GM12878 (cell line): ENCODE measurements at regions not wholly inside any gene's neighbourhood (a gene's known extent, or its start where the extent isn't known, plus 50 kb on each side); places are given as distances from the start of the nearest gene placed in this dataset.

Experiments used
- ATAC-seq: fragments of 200-7000 bp; cut with Tn5 transposase; 3 replicates; pipeline ENCODE4 v1.9.1; 2020; ENCODE audit warnings: mild to moderate bottlenecking, moderate library complexity
- BruUV-seq: library from RNA; stranded (reverse); fragments of 400-500 nt; replicated peaks from 2 replicates; lab custom pipeline; 2021; lab: Mats Ljungman, UMichigan
- CTCF ChIA-PET: fragments of 300-600 bp; sonication (Branson Sonifier 250); formaldehyde crosslinking; extraction: SDS; loops from one replicate; lab custom pipeline; 2021; ENCODE audit warnings: inconsistent platforms; lab: Yijun Ruan, JAX
- POLR2A ChIA-PET: fragments of 350-600 bp; formaldehyde crosslinking; extraction: SDS; loops from one replicate; lab custom pipeline; 2021; ENCODE audit warnings: inconsistent platforms; lab: Charles Lee
- RAD21 ChIA-PET: fragments of 300-600 bp; sonication (Branson Sonifier 250); formaldehyde crosslinking; loops from one replicate; lab custom pipeline; 2023; ENCODE audit warnings: antibody characterized with exemption; ENCODE audit not compliant: unreplicated experiment; lab: Charles Lee
- SMC1A ChIA-PET: fragments of 300-600 bp; sonication (Branson Sonifier 250); formaldehyde crosslinking; loops from one replicate; lab custom pipeline; 2023; ENCODE audit not compliant: unreplicated experiment, uncharacterized antibody; lab: Charles Lee
- DNase-seq: peaks from one replicate; pipeline ENCODE4 v3.0.0-alpha.2; 2011; ENCODE audit warnings: low read depth, low spot score
- FAIRE-seq: peaks from 3 replicates; lab custom pipeline; 2011; peaks lifted over from hg19 to GRCh38; lab: Jason Lieb, UNC
- H2AFZ ChIP-seq: 2 replicates; pipeline ENCODE4 v1.6.0; 2011; ENCODE audit warnings: low read depth, low read length, control low read depth; ENCODE audit not compliant: control insufficient read depth
- H3K27ac ChIP-seq: 2 replicates; pipeline ENCODE4 v1.5.1; 2011; ENCODE audit warnings: control low read depth; ENCODE audit not compliant: control insufficient read depth, insufficient read depth
- H3K27me3 ChIP-seq, 2 experiments: replicated peaks in 1 of 2; 2 replicates each; pipeline versions ENCODE4 v1.6.0 to v1.6.1; 2011; ENCODE audit warnings: low read length in 1 of 2; ENCODE audit not compliant: control insufficient read depth in 2 of 2, insufficient read depth in 2 of 2
- H3K36me3 ChIP-seq, 2 experiments: 2 replicates each; pipeline ENCODE4 v1.5.1; 2011; ENCODE audit warnings: low read length in 1 of 2; ENCODE audit not compliant: control insufficient read depth in 2 of 2, insufficient read depth in 2 of 2
- H3K4me1 ChIP-seq: 2 replicates; pipeline ENCODE4 v1.6.1; 2011; ENCODE audit warnings: mild to moderate bottlenecking, low read length, moderate library complexity, mixed read lengths; ENCODE audit not compliant: control insufficient read depth, insufficient read depth
- H3K4me2 ChIP-seq: 2 replicates; pipeline ENCODE4 v1.6.0; 2011; ENCODE audit warnings: control low read depth; ENCODE audit not compliant: control insufficient read depth, insufficient read depth
- H3K4me3 ChIP-seq: fragments of 200-600 bp; sonication (generic); 2 replicates; pipeline ENCODE4 v1.5.1; 2016
- H3K79me2 ChIP-seq: 2 replicates; pipeline ENCODE4 v1.6.0; 2011; ENCODE audit warnings: low read length; ENCODE audit not compliant: control insufficient read depth, insufficient read depth
- H3K9ac ChIP-seq: 2 replicates; pipeline ENCODE4 v1.8.0; 2011; ENCODE audit warnings: low read length, control low read depth, mixed read lengths; ENCODE audit not compliant: control insufficient read depth, insufficient read depth
- H3K9me3 ChIP-seq: replicated peaks from 3 replicates; pipeline ENCODE4 v1.5.1; 2011; ENCODE audit warnings: mild to moderate bottlenecking, low read length; ENCODE audit not compliant: control insufficient read depth, insufficient read depth
- H4K20me1 ChIP-seq: 2 replicates; pipeline ENCODE4 v1.6.0; 2011; ENCODE audit not compliant: control insufficient read depth, insufficient read depth
- BCL11A ChIP-seq: IDR thresholded peaks from 2 replicates; pipeline ENCODE4 v1.6.1; 2011; ENCODE audit warnings: low read depth, low read length
- E4F1 ChIP-seq: fragments of 450-650 bp; IDR thresholded peaks from 2 replicates; pipeline ENCODE4 v1.6.1; 2018; ENCODE audit warnings: borderline replicate concordance, mild to moderate bottlenecking; ENCODE audit not compliant: partially characterized antibody
- IRF3 ChIP-seq: fragments of 450-650 bp; IDR thresholded peaks from 2 replicates; pipeline ENCODE4 v1.6.1; 2014; ENCODE audit warnings: mild to moderate bottlenecking
- IRF4 ChIP-seq: IDR thresholded peaks from 2 replicates; pipeline ENCODE4 v1.6.1; 2011; ENCODE audit warnings: low read depth, low read length
- JUND ChIP-seq: IDR thresholded peaks from 2 replicates; pipeline ENCODE4 v1.6.1; 2012; ENCODE audit warnings: low read depth, mild to moderate bottlenecking, low read length, improper control_type of control experiment, moderate library complexity
- MXI1 ChIP-seq: fragments of 150-350 bp; IDR thresholded peaks from 2 replicates; pipeline ENCODE4 v1.6.1; 2011; ENCODE audit warnings: low read depth, mild to moderate bottlenecking, inconsistent platforms, low read length, improper control_type of control experiment
- PKNOX1 ChIP-seq: fragments of 450-650 bp; IDR thresholded peaks from 2 replicates; pipeline ENCODE4 v1.6.1; 2016; ENCODE audit warnings: mild to moderate bottlenecking
- POU2F2 ChIP-seq: IDR thresholded peaks from 3 replicates; pipeline ENCODE4 v1.6.1; 2011; ENCODE audit warnings: low read depth, mild to moderate bottlenecking, low read length, borderline replicate concordance
- SMAD5 ChIP-seq: IDR thresholded peaks from 2 replicates; pipeline ENCODE4 v1.6.1; 2016; ENCODE audit warnings: antibody characterized with exemption, low read depth
- ZNF384 ChIP-seq: IDR thresholded peaks from 2 replicates; pipeline ENCODE4 v1.6.1; 2012; ENCODE audit warnings: low read depth, mild to moderate bottlenecking, low read length, improper control_type of control experiment, borderline replicate concordance
- WGBS: methylation state at CpG from one replicate; pipeline ENCODE4 v1.1.6; 2016; ENCODE audit warnings: low lambda C conversion rate; ENCODE audit not compliant: insufficient replicate concordance, insufficient coverage; ENCODE audit errors: missing lambda C conversion rate; 5-methylcytosine and 5-hydroxymethylcytosine counted together
- in situ Hi-C: fragments of 300-500 bp; cut with MboI; formaldehyde crosslinking; loops from 9 replicates; pipeline ENCODE4 v1.14.3; 2018; ENCODE audit warnings: mixed read lengths
- intact Hi-C: fragments of 100-400 bp; cut with micrococcal nuclease; formaldehyde crosslinking; loops from one replicate; pipeline ENCODE4 v1.14.2; 2022; ENCODE audit not compliant: unreplicated experiment

DNA sequence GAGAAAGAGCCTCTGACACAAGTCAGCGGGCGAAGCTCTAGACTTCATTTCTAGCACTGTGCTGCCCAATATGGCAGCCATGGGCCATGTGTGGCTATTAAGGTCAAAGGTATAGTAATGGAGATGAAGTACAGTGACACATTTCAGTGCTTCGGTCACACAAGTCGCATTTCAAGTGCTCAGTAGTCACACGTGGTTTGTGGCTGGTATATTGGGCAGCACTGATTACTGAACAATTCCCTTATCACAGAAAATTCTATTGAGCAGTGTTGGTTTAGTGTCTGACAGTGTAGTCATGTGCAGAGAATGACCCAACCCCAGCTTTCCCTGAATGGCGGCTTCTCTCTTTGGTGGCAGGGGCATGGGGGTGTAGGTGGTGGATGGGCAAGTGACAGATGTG, 84.9 kb upstream of the SDK2 start:
- no peak for DNase-seq
- no peak for FAIRE-seq
- POLR2A ChIA-PET: no interaction called here
- H3K9ac ChIP-seq: no peak overlapping the region
- in situ Hi-C loops: no loop called here
- no peaks in the 10 kb centered on the region for H3K36me3 ChIP-seq
- no peak for TF ChIP-seq JUND
- no peak for TF ChIP-seq POU2F2
- no peak for ATAC-seq
- WGBS: 56% methylated on average over 6 of the region's 6 CpGs
- peaks cover 2% of the 10 kb centered on the region; the same call in 2 of the 3 replicates for H3K9me3 ChIP-seq
- peaks cover 0 to 3% of the 10 kb centered on the region in 2 experiments; a peak in 3 of 4 replicates for H3K27me3 ChIP-seq
- no peaks in the 10 kb centered on the region for H3K4me1 ChIP-seq
- SMC1A ChIA-PET: interaction anchor here (0.8 kb wide), 1 partner anchor 300 kb away, joined by 3 read pairs; no protein-coding TSS in a partner anchor
- CTCF ChIA-PET: no interaction called here
- no peaks in the 10 kb centered on the region for H3K79me2 ChIP-seq
- no peaks in the 10 kb centered on the region for H4K20me1 ChIP-seq
- H3K27ac ChIP-seq: no peak overlapping the region
- RAD21 ChIA-PET: no interaction called here
- H3K4me2 ChIP-seq: no peak overlapping the region
- intact Hi-C loops: no loop called here
- H3K4me3 ChIP-seq: no peak overlapping the region
- no TSS peak for BruUV-seq
- no peak overlapping the region for H2AFZ ChIP-seq

DNA sequence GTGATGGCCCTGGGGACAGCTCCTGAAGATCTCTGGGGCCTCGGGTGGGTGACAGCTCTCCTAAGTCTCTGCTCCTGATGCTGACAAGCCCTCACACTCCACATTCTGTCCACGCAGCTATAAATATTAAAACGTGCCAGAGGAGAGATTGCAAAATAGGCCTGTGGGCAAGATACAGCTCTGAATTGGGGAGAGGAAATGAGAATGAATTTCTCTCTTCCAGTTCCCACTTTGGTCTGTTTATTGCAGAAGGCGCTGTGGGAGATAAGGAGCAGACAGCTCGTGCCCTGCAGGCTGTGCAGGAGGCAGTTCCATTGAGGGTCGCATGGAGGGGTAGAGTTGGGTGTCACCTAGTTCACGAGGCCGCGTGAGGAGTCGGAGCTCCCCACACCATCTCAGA, 87.5 kb upstream of the SDK2 start:
- 4% methylated on average over 10 of the region's 10 CpGs for WGBS
- POLR2A ChIA-PET: no interaction called here
- TF ChIP-seq IRF3 (no peak), IRF4 (no peak), E4F1 (no peak), SMAD5 (no peak), ZNF384 (no peak), BCL11A (no peak), PKNOX1 (no peak), MXI1 (no peak)
- TF ChIP-seq, all 136 proteins: peak for 0
- FAIRE-seq (no peak), DNase-seq (no peak), ATAC-seq (no peak)
- Histone ChIP-seq H3K36me3 (no peaks in the 10 kb centered on the region), H3K4me3 (no peak overlapping the region), H3K9ac (no peak overlapping the region), H3K27me3 (peaks cover 0 to 5% of the 10 kb centered on the region in 2 experiments; a peak in 3 of 4 replicates), H3K9me3 (peaks cover 2% of the 10 kb centered on the region; the same call in 2 of the 3 replicates), H3K4me1 (no peaks in the 10 kb centered on the region), H3K4me2 (no peak overlapping the region), H2AFZ (no peak overlapping the region), H3K79me2 (no peaks in the 10 kb centered on the region), H3K27ac (no peak overlapping the region), H4K20me1 (no peaks in the 10 kb centered on the region)
- ChIA-PET CTCF (interaction anchor here (0.6 to 1.5 kb wide), 2 partner anchors 22 to 212 kb away, joined by 3 to 4 read pairs; no protein-coding TSS in a partner anchor), SMC1A (no interaction called here), RAD21 (no interaction called here)
- intact Hi-C loops: no loop called here
- in situ Hi-C loops: no loop called here
- no TSS peak for BruUV-seq
